Fibroblast of the conjunctiva (primary cell): ENCODE measurements at regions not wholly inside any gene's neighbourhood (a gene's known extent, or its start where the extent isn't known, plus 50 kb on each side); places are given as distances from the start of the nearest gene placed in this dataset.

ENCODE experiments used
- DNase-seq: peaks from one replicate; pipeline ENCODE4 v3.0.0-alpha.2; 2010; ENCODE audit warnings: low read depth

DNA sequence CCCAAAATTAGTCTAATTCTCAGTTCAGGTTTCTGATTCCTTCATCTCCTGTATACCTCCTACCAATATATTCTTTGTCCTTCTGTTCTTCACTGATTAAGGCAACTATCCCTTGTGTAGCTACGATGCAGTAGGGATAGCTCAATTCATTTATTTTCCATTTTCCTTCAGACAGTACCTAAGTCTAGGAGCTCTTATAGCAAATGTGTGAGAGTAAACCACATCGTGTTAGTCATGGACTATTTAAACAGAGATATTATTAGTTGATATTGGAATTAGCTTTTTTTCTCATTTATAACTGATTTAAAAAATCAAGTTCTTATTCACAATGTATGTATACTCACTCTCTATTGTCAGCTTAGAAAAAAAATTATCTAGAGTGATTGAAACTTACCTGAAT is 900.0 kb downstream of the JRKL start:
- no peak for DNase-seq

DNA sequence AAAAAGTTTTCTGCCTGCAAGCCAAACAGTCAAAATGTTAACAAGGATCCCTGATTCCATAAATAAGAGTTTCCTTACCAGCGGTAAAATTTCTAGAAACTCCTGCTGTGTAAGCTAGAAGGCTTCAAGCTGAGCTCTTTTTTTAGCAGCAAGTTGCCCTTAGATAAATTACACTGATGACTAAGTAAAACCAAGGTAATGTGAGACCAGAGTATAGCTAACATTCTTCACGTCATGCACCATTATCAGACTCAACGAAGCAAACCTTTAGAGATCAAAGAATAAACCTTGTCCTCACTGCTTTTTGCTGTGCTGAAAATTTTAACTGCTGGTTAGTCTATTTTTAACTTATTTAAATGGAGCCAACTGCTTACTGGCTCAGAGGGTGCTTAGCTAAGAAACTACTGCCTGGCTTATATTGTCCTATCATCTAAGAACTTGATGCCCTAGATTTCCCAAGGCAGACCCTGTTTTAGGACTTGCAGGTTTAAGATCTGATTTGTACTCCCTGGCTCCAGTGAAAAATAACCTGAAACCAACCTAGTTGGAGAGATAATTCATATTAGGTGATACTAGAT is 900.7 kb downstream of the JRKL start:
- no peak for DNase-seq

- DNase-seq = no peak
Observed at GRCh38 chr11:97296301-97296700, 906.5 kb downstream of the JRKL start.

GRCh38 chr11:97309291-97309690 is 919.5 kb downstream of the JRKL start:
- no peak for DNase-seq

- DNase-seq = no peak
Observed at GRCh38 chr11:97325693-97326092, 935.9 kb downstream of the JRKL start.

- DNase-seq = no peak
Observed at GRCh38 chr11:97332271-97332670, 942.5 kb downstream of the JRKL start.

GRCh38 chr11:97336064-97336463 is 946.3 kb downstream of the JRKL start:
- DNase-seq = no peak

DNA sequence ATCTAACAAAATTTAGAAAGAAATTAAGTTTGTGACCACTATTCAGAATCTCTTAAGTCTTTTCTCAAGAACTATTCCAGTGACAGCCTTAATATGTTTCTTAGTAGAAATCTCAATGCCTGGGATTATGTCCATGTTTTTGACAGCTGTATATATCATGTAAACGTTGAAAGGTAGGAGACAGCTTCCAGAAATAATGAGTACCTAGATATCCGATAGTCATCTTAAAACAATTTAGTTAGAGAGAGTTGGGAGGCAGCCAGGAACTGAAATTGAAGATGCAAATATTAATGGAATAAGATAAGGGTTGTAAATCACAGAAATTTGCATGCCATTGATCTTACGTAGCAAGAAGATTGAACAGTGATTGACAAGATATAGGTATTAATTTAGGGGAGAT is 955.2 kb downstream of the JRKL start:
- no peak for DNase-seq

- no peak for DNase-seq
Observed at GRCh38 chr11:97349201-97349600, 959.4 kb downstream of the JRKL start.

GRCh38 chr11:97351939-97352338 is 962.1 kb downstream of the JRKL start:
- DNase-seq = no peak

DNA sequence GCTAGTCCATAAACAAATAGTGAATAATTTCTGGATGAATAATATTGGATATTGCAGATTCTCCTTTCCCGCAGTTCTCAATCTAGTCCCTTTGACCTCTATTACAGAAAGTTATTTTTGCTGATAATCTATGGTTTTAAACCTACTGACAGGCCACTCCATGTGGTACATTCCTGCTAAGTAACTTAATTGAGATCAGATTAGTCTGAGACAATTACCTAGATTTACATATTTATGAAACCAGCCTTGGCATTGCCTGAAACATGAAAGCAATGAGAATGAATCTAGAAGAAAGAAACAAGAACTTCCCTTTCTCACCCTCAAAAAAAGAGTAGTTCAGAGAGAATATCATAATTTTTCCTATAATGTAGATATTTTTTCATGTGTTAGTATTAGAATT is 964.2 kb downstream of the JRKL start:
- DNase-seq = no peak

DNA sequence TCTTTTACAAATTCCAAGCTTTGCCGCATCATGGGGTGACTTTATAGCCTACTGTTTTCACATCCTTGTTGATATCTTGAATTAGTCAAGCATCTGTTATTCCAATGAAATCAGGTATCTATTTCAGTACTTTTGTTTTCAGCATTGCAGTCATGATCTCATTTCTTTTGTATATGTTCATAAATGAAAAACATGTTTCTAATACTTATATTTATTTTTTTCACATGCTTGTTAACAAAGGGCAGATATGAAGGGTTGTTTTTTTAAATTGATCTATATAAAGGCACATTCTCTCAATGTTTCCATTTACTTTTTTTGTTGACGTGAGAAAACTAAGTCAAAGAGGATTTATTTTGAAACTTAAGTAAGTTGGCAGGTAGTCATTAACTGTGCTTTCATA is 964.8 kb downstream of the JRKL start:
- DNase-seq = no peak

DNA sequence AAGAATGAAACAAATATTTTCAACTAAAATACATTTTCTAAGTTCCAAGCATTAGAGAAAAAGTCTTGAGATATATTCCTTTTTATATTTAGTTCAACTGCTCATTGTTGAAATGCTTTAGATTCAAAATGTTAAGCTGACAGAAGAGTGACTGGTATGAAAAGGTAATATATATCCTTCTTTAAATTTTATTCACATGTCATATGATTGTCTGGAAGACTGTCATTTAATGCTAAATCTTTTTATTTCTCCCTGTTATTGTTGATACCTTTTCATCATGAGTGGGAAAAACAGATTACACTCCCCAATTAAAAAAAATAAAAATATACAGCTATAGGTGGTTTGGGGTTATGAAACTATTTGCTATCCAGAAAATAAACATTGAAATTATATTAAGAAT is 965.4 kb downstream of the JRKL start:
- DNase-seq = no peak

- no peak for DNase-seq
Observed at GRCh38 chr11:97356144-97356543, 966.3 kb downstream of the JRKL start.

- DNase-seq = no peak
Observed at GRCh38 chr11:97359016-97359415, 969.2 kb downstream of the JRKL start.

- DNase-seq = no peak
Observed at GRCh38 chr11:97361812-97362378, 972.1 kb downstream of the JRKL start.

DNA sequence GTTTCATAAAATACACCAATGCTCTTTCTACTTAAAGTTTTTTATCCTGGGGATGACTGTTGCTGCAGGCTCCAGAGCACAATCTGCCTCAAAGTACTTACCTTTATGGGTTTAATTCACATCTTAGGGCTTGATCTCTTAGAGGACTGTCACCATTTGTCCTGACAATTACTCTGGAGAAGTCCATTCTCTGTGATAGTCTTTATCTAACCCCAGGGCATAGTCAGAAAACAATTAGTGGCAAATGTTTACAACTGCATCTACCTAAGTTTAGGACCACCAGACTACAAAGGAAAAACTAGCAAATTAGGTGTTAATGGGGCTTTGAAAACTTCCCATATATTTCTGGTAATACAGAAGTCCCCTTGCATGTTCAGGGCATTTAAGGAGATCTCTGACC is 973.5 kb downstream of the JRKL start:
- DNase-seq = no peak

- DNase-seq = no peak
Observed at GRCh38 chr11:97364047-97364446, 974.2 kb downstream of the JRKL start.

DNA sequence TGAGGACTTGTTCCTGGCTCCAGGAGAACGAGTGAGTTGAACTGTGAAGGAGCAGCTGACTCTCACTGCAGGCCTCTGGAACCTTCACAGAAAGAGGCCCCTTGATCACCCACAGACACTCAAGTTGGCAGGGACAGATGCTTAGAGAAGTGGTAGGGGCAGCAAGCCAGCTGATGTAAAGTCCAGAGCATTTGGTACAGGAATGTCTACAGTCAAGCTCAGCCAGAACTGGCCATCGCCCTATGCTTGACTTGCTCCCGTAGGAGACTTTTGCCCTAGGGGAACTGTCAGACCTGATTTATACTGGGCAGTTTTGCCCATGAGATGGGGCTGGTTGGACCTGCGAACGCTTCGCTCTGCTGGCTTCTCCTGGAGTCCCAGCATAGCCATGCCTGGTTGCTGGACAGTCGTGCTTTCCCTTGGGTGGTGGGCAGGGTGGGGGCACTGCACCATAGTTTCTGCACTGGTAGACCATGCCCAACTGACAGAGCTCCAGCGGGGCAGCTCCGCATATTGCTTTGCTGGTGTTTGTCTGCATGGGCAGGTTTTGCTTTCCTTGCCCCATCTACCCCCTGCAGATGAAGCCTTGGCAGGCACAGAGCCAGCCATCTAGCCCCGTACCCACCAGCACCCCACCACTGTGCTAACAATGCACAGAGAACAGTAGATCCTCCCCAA is 977.7 kb downstream of the JRKL start:
- no peak for DNase-seq

GRCh38 chr11:97389270-97389669 is 999.5 kb downstream of the JRKL start:
- no peak for DNase-seq

DNA sequence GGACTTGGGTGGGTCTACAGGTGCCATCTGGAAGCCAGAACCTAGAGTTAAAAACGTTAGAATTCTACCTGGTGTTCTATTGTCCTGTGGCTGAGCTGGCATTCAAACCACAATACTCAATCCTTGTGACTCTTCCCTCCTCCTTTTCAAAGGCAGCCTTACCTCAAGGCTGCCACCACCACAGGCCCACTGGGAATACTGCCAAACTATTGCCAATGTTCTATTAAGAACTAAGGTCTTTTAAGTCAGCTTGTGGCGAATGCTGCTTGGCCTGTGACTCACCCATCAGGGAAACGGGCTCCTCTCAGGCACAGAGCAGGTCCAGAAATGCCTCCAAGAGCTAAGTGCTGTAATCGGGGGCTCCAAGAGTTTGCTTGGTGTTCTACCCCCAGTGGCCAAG is 1008.4 kb downstream of the JRKL start:
- DNase-seq = no peak

DNA sequence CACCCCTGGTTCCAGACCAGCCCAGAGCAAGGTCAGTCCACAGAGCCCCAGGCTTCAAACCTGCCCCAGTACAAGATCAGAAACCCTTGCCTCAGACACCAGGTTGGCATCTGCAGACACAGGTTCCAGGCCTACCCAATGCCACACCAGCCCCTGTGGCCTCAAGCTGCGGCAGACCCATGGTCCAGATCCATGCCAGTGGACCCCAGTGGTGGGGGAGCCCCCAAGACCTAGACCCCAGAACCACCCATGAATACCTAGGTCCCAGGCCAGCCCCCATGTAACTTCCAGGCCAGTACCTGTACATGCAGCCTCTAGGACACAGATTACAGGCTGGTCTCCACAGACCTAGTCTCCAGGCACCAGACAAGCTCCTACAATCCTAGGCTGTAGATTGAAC is 1019.3 kb downstream of the JRKL start:
- no peak for DNase-seq

DNA sequence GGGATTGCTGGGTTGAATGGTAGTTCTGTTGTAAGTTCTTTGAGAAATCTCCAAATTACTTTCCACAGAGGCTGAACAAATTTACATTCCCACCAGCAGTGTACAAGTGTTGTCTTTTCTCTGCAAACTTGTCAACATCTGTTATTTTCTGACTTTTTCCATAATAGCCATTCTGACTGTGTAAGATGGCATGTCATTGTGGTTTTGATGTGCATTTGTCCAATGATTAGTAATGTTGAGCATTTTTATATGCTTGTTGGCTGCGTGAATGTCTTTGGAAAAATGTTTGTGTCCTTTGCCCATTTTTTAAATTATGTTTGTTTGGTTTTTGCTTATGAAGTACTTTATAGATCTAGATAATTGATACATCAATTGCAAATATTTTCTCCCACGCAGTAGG is 1025.0 kb downstream of the JRKL start:
- DNase-seq = no peak

GRCh38 chr11:97419729-97420128 is 1029.9 kb downstream of the JRKL start:
- DNase-seq = no peak
